ENCODE measurements at regions not wholly inside any gene's neighbourhood (a gene's known extent, or its start where the extent isn't known, plus 50 kb on each side); places are given as distances from the start of the nearest gene placed in this dataset.
"Not testable (repeated sequence)": the region's sequence is repeated elsewhere in the genome, so short reads cannot be mapped to it uniquely, and the experiment has no call there.

GRCh38 chr12:9424175-9424740 lies 183.5 kb downstream of the KLRB1 start:
- WGBS, result 90% methylated on average over 9 of the region's 9 CpGs
- not testable (repeated sequence) for ATAC-seq, DNase-seq

GRCh38 chr12:9422689-9423088 lies 185.0 kb downstream of the KLRB1 start:
- H3K9me3 ChIP-seq (ENCODE audit: control insufficient read depth, low read length); ATAC-seq; DNase-seq; intact Hi-C loops (cut with DNase I); H3K27ac ChIP-seq (ENCODE audit: low read length); H3K27me3 ChIP-seq (ENCODE audit: control insufficient read depth, insufficient read depth); H3K4me3 ChIP-seq (ENCODE audit: low read length); H3K4me1 ChIP-seq (ENCODE audit: control insufficient read depth, insufficient read depth, low read length): not testable (repeated sequence)
- WGBS, result no CpG with 5 or more reads among the region's 2 CpGs

More at GRCh38 chr12:9424175-9424740, 183.5 kb downstream of the KLRB1 start:
- H3K4me1 ChIP-seq (ENCODE audit: control insufficient read depth, insufficient read depth, low read length); H3K27me3 ChIP-seq (ENCODE audit: control insufficient read depth, insufficient read depth); intact Hi-C loops (cut with DNase I); H3K27ac ChIP-seq (ENCODE audit: low read length); H3K4me3 ChIP-seq (ENCODE audit: low read length); H3K9me3 ChIP-seq (ENCODE audit: control insufficient read depth, low read length): not testable (repeated sequence)

GRCh38 chr12:9421520-9422086 lies 186.1 kb downstream of the KLRB1 start:
- ATAC-seq; intact Hi-C loops (cut with DNase I); H3K4me3 ChIP-seq (ENCODE audit: low read length); DNase-seq; H3K9me3 ChIP-seq (ENCODE audit: control insufficient read depth, low read length); H3K27me3 ChIP-seq (ENCODE audit: control insufficient read depth, insufficient read depth); H3K4me1 ChIP-seq (ENCODE audit: control insufficient read depth, insufficient read depth, low read length); H3K27ac ChIP-seq (ENCODE audit: low read length): not testable (repeated sequence)
- 79% methylated on average over 12 of the region's 18 CpGs for whole genome bisulfite sequencing

GRCh38 chr12:9420817-9421519 lies 186.7 kb downstream of the KLRB1 start:
- H3K27ac ChIP-seq (ENCODE audit: low read length); H3K4me1 ChIP-seq (ENCODE audit: control insufficient read depth, insufficient read depth, low read length); H3K4me3 ChIP-seq (ENCODE audit: low read length); H3K27me3 ChIP-seq (ENCODE audit: control insufficient read depth, insufficient read depth); DNase-seq; ATAC-seq; H3K9me3 ChIP-seq (ENCODE audit: control insufficient read depth, low read length); intact Hi-C loops (cut with DNase I): not testable (repeated sequence)
- WGBS, result 92% methylated on average over 21 of the region's 21 CpGs

- intact Hi-C loops (cut with DNase I), result not testable (repeated sequence)
These were observed 189.1 kb downstream of the KLRB1 start for GRCh38 chr12:9418669-9419041.

GRCh38 chr12:9417947-9418668 lies 189.6 kb downstream of the KLRB1 start:
- H3K4me3 ChIP-seq (ENCODE audit: low read length); H3K27ac ChIP-seq (ENCODE audit: low read length); H3K27me3 ChIP-seq (ENCODE audit: control insufficient read depth, insufficient read depth); DNase-seq; H3K4me1 ChIP-seq (ENCODE audit: control insufficient read depth, insufficient read depth, low read length); H3K9me3 ChIP-seq (ENCODE audit: control insufficient read depth, low read length); intact Hi-C loops (cut with DNase I): not testable (repeated sequence)
- ATAC-seq, result peak in 1 of 2 donors; percentile 48
- 87% methylated on average over 11 of the region's 16 CpGs for WGBS

More at GRCh38 chr12:9418669-9419041, 189.1 kb downstream of the KLRB1 start:
- not testable (repeated sequence) for ATAC-seq; H3K9me3 ChIP-seq (ENCODE audit: control insufficient read depth, low read length); H3K27me3 ChIP-seq (ENCODE audit: control insufficient read depth, insufficient read depth); H3K4me3 ChIP-seq (ENCODE audit: low read length); H3K27ac ChIP-seq (ENCODE audit: low read length); H3K4me1 ChIP-seq (ENCODE audit: control insufficient read depth, insufficient read depth, low read length); DNase-seq
- WGBS, result 81% methylated on average over 11 of the region's 14 CpGs

GRCh38 chr12:9417341-9417740 lies 190.4 kb downstream of the KLRB1 start:
- DNase-seq; H3K9me3 ChIP-seq (ENCODE audit: control insufficient read depth, low read length); H3K27me3 ChIP-seq (ENCODE audit: control insufficient read depth, insufficient read depth); H3K27ac ChIP-seq (ENCODE audit: low read length); H3K4me1 ChIP-seq (ENCODE audit: control insufficient read depth, insufficient read depth, low read length); H3K4me3 ChIP-seq (ENCODE audit: low read length); intact Hi-C loops (cut with DNase I): not testable (repeated sequence)
- 91% methylated on average over 10 of the region's 13 CpGs for WGBS
- peak in 1 of 2 donors; percentile 23 for ATAC-seq

- 90% methylated on average over 7 of the region's 8 CpGs for WGBS
- DNase-seq; H3K4me1 ChIP-seq (ENCODE audit: control insufficient read depth, insufficient read depth, low read length); H3K27ac ChIP-seq (ENCODE audit: low read length); H3K27me3 ChIP-seq (ENCODE audit: control insufficient read depth, insufficient read depth); H3K4me3 ChIP-seq (ENCODE audit: low read length); intact Hi-C loops (cut with DNase I); H3K9me3 ChIP-seq (ENCODE audit: control insufficient read depth, low read length): not testable (repeated sequence)
- peak in 1 of 2 donors; percentile 28 for ATAC-seq
These were observed 191.4 kb downstream of the KLRB1 start for GRCh38 chr12:9416346-9416745.

GRCh38 chr12:9415898-9416297 lies 191.8 kb downstream of the KLRB1 start:
- intact Hi-C loops (cut with DNase I); H3K4me1 ChIP-seq (ENCODE audit: control insufficient read depth, insufficient read depth, low read length); ATAC-seq; DNase-seq; H3K27me3 ChIP-seq (ENCODE audit: control insufficient read depth, insufficient read depth); H3K9me3 ChIP-seq (ENCODE audit: control insufficient read depth, low read length); H3K4me3 ChIP-seq (ENCODE audit: low read length); H3K27ac ChIP-seq (ENCODE audit: low read length): not testable (repeated sequence)
- 91% methylated on average over 2 of the region's 3 CpGs for WGBS

GRCh38 chr12:9413862-9414261 lies 193.9 kb downstream of the KLRB1 start:
- H3K27me3 ChIP-seq (ENCODE audit: control insufficient read depth, insufficient read depth); H3K27ac ChIP-seq (ENCODE audit: low read length); H3K9me3 ChIP-seq (ENCODE audit: control insufficient read depth, low read length); H3K4me3 ChIP-seq (ENCODE audit: low read length); DNase-seq; H3K4me1 ChIP-seq (ENCODE audit: control insufficient read depth, insufficient read depth, low read length); intact Hi-C loops (cut with DNase I); ATAC-seq: not testable (repeated sequence)
- 76% methylated on average over 7 of the region's 7 CpGs for WGBS

GRCh38 chr12:9412459-9412858 lies 195.3 kb downstream of the KLRB1 start:
- H3K9me3 ChIP-seq (ENCODE audit: control insufficient read depth, low read length); DNase-seq; H3K4me3 ChIP-seq (ENCODE audit: low read length); H3K27me3 ChIP-seq (ENCODE audit: control insufficient read depth, insufficient read depth); H3K4me1 ChIP-seq (ENCODE audit: control insufficient read depth, insufficient read depth, low read length); intact Hi-C loops (cut with DNase I); ATAC-seq; H3K27ac ChIP-seq (ENCODE audit: low read length): not testable (repeated sequence)
- 85% methylated on average over 3 of the region's 3 CpGs for WGBS
